Liver (tissue), 7 donors: ENCODE measurements at regions not wholly inside any gene's neighbourhood (a gene's known extent, or its start where the extent isn't known, plus 50 kb on each side); places are given as distances from the start of the nearest gene placed in this dataset.

Experiments used
- DNase-seq: peaks from one replicate; pipeline ENCODE4 v3.0.0-alpha.2; 2017; ENCODE audit warnings: low spot score
- H3K27ac ChIP-seq, 2 donors: one replicate each; pipeline ENCODE4 v1.7.0; 2013; ENCODE audit warnings: inconsistent platforms in 2 of 2, low read length in 2 of 2, control low read depth in 1 of 2, low read depth in 1 of 2, mild to moderate bottlenecking in 1 of 2
- H3K27me3 ChIP-seq, 4 donors: one replicate each; pipeline versions ENCODE4 v1.6.1 to v1.7.0; 2013; ENCODE audit warnings: low read length in 3 of 4, inconsistent platforms in 1 of 4, mild to moderate bottlenecking in 1 of 4, moderate library complexity in 1 of 4; ENCODE audit not compliant: control insufficient read depth in 4 of 4, insufficient read depth in 4 of 4
- H3K36me3 ChIP-seq, 4 donors: one replicate each; pipeline versions ENCODE4 v1.6.1 to v1.7.0; 2013; ENCODE audit warnings: low read length in 3 of 4, mild to moderate bottlenecking in 3 of 4, low read depth in 1 of 4, moderate library complexity in 1 of 4; ENCODE audit not compliant: control insufficient read depth in 4 of 4, insufficient read depth in 3 of 4
- H3K4me1 ChIP-seq, 4 donors: one replicate each; pipeline versions ENCODE4 v1.6.1 to v1.7.0; 2013; ENCODE audit warnings: low read length in 3 of 4, mild to moderate bottlenecking in 3 of 4, moderate library complexity in 1 of 4; ENCODE audit not compliant: control insufficient read depth in 4 of 4, insufficient read depth in 4 of 4
- H3K4me3 ChIP-seq, 3 donors: one replicate each; pipeline versions ENCODE4 v1.6.1 to v1.7.0; 2013; ENCODE audit warnings: low read length in 3 of 3, control low read depth in 1 of 3, low read depth in 1 of 3, mild to moderate bottlenecking in 1 of 3
- H3K9ac ChIP-seq, 2 donors: one replicate each; pipeline ENCODE4 v1.7.0; 2013; ENCODE audit warnings: low read length in 2 of 2, mild to moderate bottlenecking in 2 of 2, moderate library complexity in 2 of 2, control low read depth in 1 of 2, low read depth in 1 of 2
- H3K9me3 ChIP-seq, 4 donors: one replicate each; pipeline versions ENCODE4 v1.6.1 to v1.7.0; 2013; ENCODE audit warnings: low read length in 3 of 4; ENCODE audit not compliant: control insufficient read depth in 4 of 4
- ATF3 ChIP-seq: IDR thresholded peaks from 2 replicates; pipeline ENCODE4 v1.6.1; 2016; ENCODE audit warnings: antibody characterized with exemption
- CTCF ChIP-seq: fragments of 150-350 bp; IDR thresholded peaks from 2 replicates; pipeline ENCODE4 v1.5.1; 2017; ENCODE audit warnings: improper control_type of control experiment, low read depth, low read length; ENCODE audit not compliant: missing input control
- EGR1 ChIP-seq, 2 donors: IDR thresholded peaks; 2 replicates each; pipeline ENCODE4 v1.6.1; 2016 to 2018; ENCODE audit warnings: antibody characterized with exemption in 2 of 2, low read depth in 2 of 2
- FOXA1 ChIP-seq: IDR thresholded peaks from 2 replicates; pipeline ENCODE4 v1.6.1; 2016; ENCODE audit warnings: antibody characterized with exemption
- FOXA2 ChIP-seq: IDR thresholded peaks from 2 replicates; pipeline ENCODE4 v1.6.1; 2016; ENCODE audit warnings: antibody characterized with exemption
- GABPA ChIP-seq, 2 donors: IDR thresholded peaks in 1 of 2; conservative IDR thresholded peaks in 1 of 2; 2 replicates each; pipeline ENCODE4 v1.6.1; 2016; ENCODE audit warnings: antibody characterized with exemption in 2 of 2, mild to moderate bottlenecking in 1 of 2, moderate library complexity in 1 of 2
- HNF4A ChIP-seq, 2 donors: conservative IDR thresholded peaks; 2 replicates each; pipeline ENCODE4 v1.6.1; 2016; ENCODE audit warnings: antibody characterized with exemption in 2 of 2, mild to moderate bottlenecking in 2 of 2
- HNF4G ChIP-seq: IDR thresholded peaks from 2 replicates; pipeline ENCODE4 v1.6.1; 2016; ENCODE audit warnings: antibody characterized with exemption
- JUND ChIP-seq, 2 donors: IDR thresholded peaks; 2 replicates each; pipeline ENCODE4 v1.6.1; 2016; ENCODE audit warnings: antibody characterized with exemption in 2 of 2
- MAX ChIP-seq: IDR thresholded peaks from 2 replicates; pipeline ENCODE4 v1.6.1; 2016; ENCODE audit warnings: antibody characterized with exemption
- NR2F2 ChIP-seq: IDR thresholded peaks from 2 replicates; pipeline ENCODE4 v1.6.1; 2016; ENCODE audit warnings: antibody characterized with exemption
- RAD21 ChIP-seq, 2 donors: IDR thresholded peaks; 2 replicates each; pipeline ENCODE4 v1.6.1; 2016; ENCODE audit warnings: antibody characterized with exemption in 2 of 2, mild to moderate bottlenecking in 2 of 2
- REST ChIP-seq: IDR thresholded peaks from 2 replicates; pipeline ENCODE4 v1.6.1; 2016; ENCODE audit warnings: antibody characterized with exemption, mild to moderate bottlenecking
- RXRA ChIP-seq, 2 donors: IDR thresholded peaks; 2 replicates each; pipeline ENCODE4 v1.6.1; 2017 to 2018; ENCODE audit warnings: antibody characterized with exemption in 2 of 2, mild to moderate bottlenecking in 1 of 2
- SP1 ChIP-seq: IDR thresholded peaks from 2 replicates; pipeline ENCODE4 v1.6.1; 2018; ENCODE audit warnings: antibody characterized with exemption, mild to moderate bottlenecking
- TAF1 ChIP-seq: conservative IDR thresholded peaks from 2 replicates; pipeline ENCODE4 v1.6.1; 2016; ENCODE audit warnings: antibody characterized with exemption, mild to moderate bottlenecking
- YY1 ChIP-seq: IDR thresholded peaks from 2 replicates; pipeline ENCODE4 v1.6.1; 2016; ENCODE audit warnings: antibody characterized with exemption, mild to moderate bottlenecking
- ZBTB33 ChIP-seq: IDR thresholded peaks from 2 replicates; pipeline ENCODE4 v1.6.1; 2016; ENCODE audit warnings: antibody characterized with exemption
- donor health status: healthy.
- donor health status: healthy.
- donor health status: healthy.
- donor health status: healthy.

GRCh38 chr20:1748777-1749176, 91.2 kb upstream of the SIRPG start:
- Histone ChIP-seq H3K9me3 (no peaks in the 10 kb centered on the region), H3K36me3 (no peaks in the 10 kb centered on the region), H3K27me3 (no peaks in the 10 kb centered on the region), H3K4me1 (peaks cover 0 to 12% (median 5%) of the 10 kb centered on the region in 4 donors), H3K9ac (no peak overlapping the region), H3K27ac (no peak overlapping the region), H3K4me3 (no peak overlapping the region)
- TF ChIP-seq REST (no peak), ATF3 (no peak), SP1 (no peak), RXRA (IDR thresholded peaks at IDR 0.05) (no peak), ZBTB33 (no peak), EGR1 (IDR thresholded peaks at IDR 0.05; ENCODE audit: low read depth in 2 of 2) (no peak), FOXA2 (no peak), RAD21 (IDR thresholded peaks at IDR 0.05) (no peak), CTCF (no peak), FOXA1 (no peak), MAX (no peak), JUND (IDR thresholded peaks at IDR 0.05) (no peak), HNF4G (no peak), HNF4A (conservative IDR thresholded peaks at IDR 0.05) (no peak), GABPA (IDR thresholded peaks at IDR 0.05 in 1 of 2, conservative IDR thresholded peaks at IDR 0.05 in 1 of 2) (no peak), TAF1 (no peak), NR2F2 (no peak), YY1 (no peak)
- no peak for DNase-seq
